ENCODE measurements at regions not wholly inside any gene's neighbourhood (a gene's known extent, or its start where the extent isn't known, plus 50 kb on each side); places are given as distances from the start of the nearest gene placed in this dataset.
A peak's percentile ranks its signal among the peaks of the same experiment; 100 is the strongest.
"Not testable (repeated sequence)": the region's sequence is repeated elsewhere in the genome, so short reads cannot be mapped to it uniquely, and the experiment has no call there.

- not testable (repeated sequence) for H4K20me1 ChIP-seq (ENCODE audit: control insufficient read depth, extremely low read depth, insufficient read depth, low read length); H2AFZ ChIP-seq (ENCODE audit: low read length); H3K27me3 ChIP-seq (ENCODE audit: control insufficient read depth, insufficient read depth, low read length); H3K9ac ChIP-seq (ENCODE audit: insufficient read depth, low read length); H3K4me3 ChIP-seq (replicated peaks in 1 of 4; ENCODE audit: control extremely low read depth in 1 of 4, insufficient read depth in 1 of 4, low read depth in 3 of 4, low read length in 4 of 4); H3K36me3 ChIP-seq (ENCODE audit: control insufficient read depth, insufficient read depth, low read length); H3K79me2 ChIP-seq (ENCODE audit: control insufficient read depth, insufficient read depth, low read length); H3K4me2 ChIP-seq (ENCODE audit: extremely low read depth, insufficient read depth, low read length); H3K27ac ChIP-seq (ENCODE audit: insufficient read depth, low read length); H3K9me3 ChIP-seq (ENCODE audit: control insufficient read depth, insufficient read depth, low read depth, low read length); DNase-seq (ENCODE audit: low read depth in 2 of 2); H3K4me1 ChIP-seq (ENCODE audit: control insufficient read depth, extremely low read depth, insufficient read depth, low read length)
These were observed 135.5 kb upstream of the PROKR2 start for GRCh38 chr20:5452286-5452685.

- no peak overlapping the region for H3K9ac ChIP-seq (ENCODE audit: insufficient read depth, low read length)
- TF ChIP-seq CTCF (conservative IDR thresholded peaks at IDR 0.05 in 1 of 2, IDR thresholded peaks at IDR 0.05 in 1 of 2; ENCODE audit: low read depth in 1 of 2, low read length in 2 of 2) (no peak), EZH2 (IDR thresholded peaks at IDR 0.05; ENCODE audit: low read length, missing control alignments) (no peak)
- no peaks in the 10 kb centered on the region for H3K36me3 ChIP-seq (ENCODE audit: control insufficient read depth, insufficient read depth, low read length)
- no peaks in the 10 kb centered on the region for H3K27me3 ChIP-seq (ENCODE audit: control insufficient read depth, insufficient read depth, low read length)
- H3K27ac ChIP-seq (ENCODE audit: insufficient read depth, low read length) = no peak overlapping the region
- no peak for DNase-seq (ENCODE audit: low read depth in 2 of 2)
- no peak overlapping the region for H3K4me3 ChIP-seq (replicated peaks in 1 of 4; ENCODE audit: control extremely low read depth in 1 of 4, insufficient read depth in 1 of 4, low read depth in 3 of 4, low read length in 4 of 4)
- H3K79me2 ChIP-seq (ENCODE audit: control insufficient read depth, insufficient read depth, low read length) = no peaks in the 10 kb centered on the region
- no peak overlapping the region for H3K4me2 ChIP-seq (ENCODE audit: extremely low read depth, insufficient read depth, low read length)
- no peak overlapping the region for H2AFZ ChIP-seq (ENCODE audit: low read length)
- no peaks in the 10 kb centered on the region for H4K20me1 ChIP-seq (ENCODE audit: control insufficient read depth, extremely low read depth, insufficient read depth, low read length)
- H3K9me3 ChIP-seq (ENCODE audit: control insufficient read depth, insufficient read depth, low read depth, low read length) = no peaks in the 10 kb centered on the region
- no peaks in the 10 kb centered on the region for H3K4me1 ChIP-seq (ENCODE audit: control insufficient read depth, extremely low read depth, insufficient read depth, low read length)
These were observed 135.0 kb upstream of the PROKR2 start for GRCh38 chr20:5451643-5452210.

GRCh38 chr20:5448449-5449118, 131.8 kb upstream of the PROKR2 start:
- Histone ChIP-seq H3K79me2 (ENCODE audit: control insufficient read depth, insufficient read depth, low read length) (no peaks in the 10 kb centered on the region), H2AFZ (ENCODE audit: low read length) (no peak overlapping the region), H3K27me3 (ENCODE audit: control insufficient read depth, insufficient read depth, low read length) (no peaks in the 10 kb centered on the region), H3K4me2 (ENCODE audit: extremely low read depth, insufficient read depth, low read length) (no peak overlapping the region), H3K4me3 (replicated peaks in 1 of 4; ENCODE audit: control extremely low read depth in 1 of 4, insufficient read depth in 1 of 4, low read depth in 3 of 4, low read length in 4 of 4) (no peak overlapping the region), H3K9me3 (ENCODE audit: control insufficient read depth, insufficient read depth, low read depth, low read length) (no peaks in the 10 kb centered on the region), H3K4me1 (ENCODE audit: control insufficient read depth, extremely low read depth, insufficient read depth, low read length) (no peaks in the 10 kb centered on the region), H3K9ac (ENCODE audit: insufficient read depth, low read length) (no peak overlapping the region), H3K27ac (ENCODE audit: insufficient read depth, low read length) (no peak overlapping the region), H3K36me3 (ENCODE audit: control insufficient read depth, insufficient read depth, low read length) (no peaks in the 10 kb centered on the region), H4K20me1 (ENCODE audit: control insufficient read depth, extremely low read depth, insufficient read depth, low read length) (no peaks in the 10 kb centered on the region)
- TF ChIP-seq CTCF (conservative IDR thresholded peaks at IDR 0.05 in 1 of 2, IDR thresholded peaks at IDR 0.05 in 1 of 2; ENCODE audit: low read depth in 1 of 2, low read length in 2 of 2) (peak; percentile 70 to 75), EZH2 (IDR thresholded peaks at IDR 0.05; ENCODE audit: low read length, missing control alignments) (no peak)
- DNase-seq (ENCODE audit: low read depth in 2 of 2) = peak; percentile 12 to 38
